ENCODE measurements at regions not wholly inside any gene's neighbourhood (a gene's known extent, or its start where the extent isn't known, plus 50 kb on each side); places are given as distances from the start of the nearest gene placed in this dataset.

GRCh38 chr7:65475734-65476319, 102.2 kb downstream of the ZNF92 start:
- no peak for FAIRE-seq
- H3K27me3 ChIP-seq (replicated peaks in 1 of 4; ENCODE audit: control insufficient read depth in 3 of 4, extremely low read depth in 1 of 4, insufficient read depth in 3 of 4, low read length in 3 of 4) = no peaks in the 10 kb centered on the region
- no peak overlapping the region for H2BK20ac ChIP-seq (ENCODE audit: low read length)
- ChIA-PET CTCF (ENCODE audit: partially characterized antibody) (interaction anchor here (0.6 to 1.5 kb wide), 3 partner anchors 10 to 26 kb away, joined by 3 to 4 read pairs (median 3); no protein-coding TSS in a partner anchor), POLR2A (ENCODE audit: partially characterized antibody) (interaction anchor here (1.3 kb wide), 1 partner anchor 102 kb away, joined by 3 read pairs; the partner anchor contains the start of gene ZNF92)
- WGBS, 2 experiments (ENCODE audit: extremely low coverage in 1 of 2, insufficient coverage in 1 of 2, insufficient read length in 1 of 2, insufficient replicate concordance in 2 of 2, low coverage in 1 of 2, low lambda C conversion rate in 2 of 2, missing lambda C conversion rate in 1 of 2) = 84% methylated on average over 8 of the region's 8 CpGs; no CpG with 5 or more reads in 1 of the 2 experiments
- no peak overlapping the region for H2BK5ac ChIP-seq (ENCODE audit: low read depth, low read length)
- no peaks in the 10 kb centered on the region for H3K79me2 ChIP-seq (ENCODE audit: control insufficient read depth in 1 of 2, insufficient read depth in 2 of 2, low read length in 2 of 2)
- H4K20me1 ChIP-seq (replicated peaks in 1 of 2; ENCODE audit: control insufficient read depth in 1 of 2, insufficient read depth in 2 of 2, low read length in 2 of 2) = no peaks in the 10 kb centered on the region
- no peak overlapping the region for H3K4me3 ChIP-seq (ENCODE audit: extremely low read depth in 1 of 4, insufficient read depth in 2 of 4, low read depth in 3 of 4, low read length in 4 of 4)
- no peak overlapping the region for H4K8ac ChIP-seq (ENCODE audit: extremely low read depth, insufficient read depth, low read length)
- no peak overlapping the region for H3K14ac ChIP-seq (ENCODE audit: insufficient read length)
- no peak overlapping the region for H4K91ac ChIP-seq (replicated peaks; ENCODE audit: insufficient read length, low read length)
- no peak overlapping the region for H4K5ac ChIP-seq (ENCODE audit: insufficient read length, low read depth, low read length)
- H3K56ac ChIP-seq (replicated peaks; ENCODE audit: insufficient read length, low read depth, low read length) = no peak overlapping the region
- H3K23ac ChIP-seq (ENCODE audit: insufficient read length) = no peak overlapping the region
- H2BK120ac ChIP-seq (replicated peaks; ENCODE audit: low read depth, low read length) = no peak overlapping the region
- no peak overlapping the region for H2AFZ ChIP-seq (ENCODE audit: low read length)
- H3K27ac ChIP-seq (ENCODE audit: low read depth, low read length) = no peak overlapping the region
- H3K23me2 ChIP-seq (ENCODE audit: low read depth, low read length) = no peaks in the 10 kb centered on the region; the same call in 1 of the 2 replicates
- H3K4me1 ChIP-seq (replicated peaks in 1 of 4; ENCODE audit: control insufficient read depth in 3 of 4, insufficient read depth in 4 of 4, low read length in 3 of 4) = no peaks in the 10 kb centered on the region
- H3K79me1 ChIP-seq (ENCODE audit: low read depth, low read length) = no peaks in the 10 kb centered on the region
- no peak overlapping the region for H3K4ac ChIP-seq (replicated peaks; ENCODE audit: insufficient read length, low read depth, low read length)
- H2AK5ac ChIP-seq (ENCODE audit: low read depth, low read length) = no peak overlapping the region
- no peak overlapping the region for H3K9ac ChIP-seq (replicated peaks in 1 of 4; ENCODE audit: extremely low read depth in 1 of 4, low read depth in 3 of 4, low read length in 3 of 4)
- peaks cover 14 to 17% of the 10 kb centered on the region in 2 experiments; a peak in 3 of 4 replicates for H3K9me3 ChIP-seq (ENCODE audit: insufficient read depth in 2 of 2, low read depth in 1 of 2, low read length in 1 of 2)
- H3K4me2 ChIP-seq (ENCODE audit: insufficient read depth in 1 of 2, low read depth in 2 of 2, low read length in 2 of 2) = no peak overlapping the region
- H2BK15ac ChIP-seq (ENCODE audit: low read length) = no peak overlapping the region
- H2BK12ac ChIP-seq (ENCODE audit: low read depth, low read length) = no peak overlapping the region
- TF ChIP-seq BACH1 (IDR thresholded peaks at IDR 0.05; ENCODE audit: low read length) (no peak), ZNF274 (IDR thresholded peaks at IDR 0.05; ENCODE audit: borderline replicate concordance, extremely low read depth, low read length) (no peak), HDAC6 (IDR thresholded peaks at IDR 0.05; ENCODE audit: low read depth, low read length) (no peak), CHD2 (IDR thresholded peaks at IDR 0.05; ENCODE audit: low read length) (no peak), NANOG (IDR thresholded peaks at IDR 0.05; ENCODE audit: insufficient read depth, low read depth, low read length, poor library complexity, severe bottlenecking) (no peak), SUZ12 (IDR thresholded peaks at IDR 0.05; ENCODE audit: low read length) (no peak), POLR2A (IDR thresholded peaks at IDR 0.05; ENCODE audit: control extremely low read depth in 1 of 2, low read depth in 2 of 2, low read length in 2 of 2) (no peak), SRF (IDR thresholded peaks at IDR 0.05; ENCODE audit: low read depth, low read length) (no peak), HDAC2 (IDR thresholded peaks at IDR 0.05; ENCODE audit: borderline replicate concordance in 1 of 2, low read depth in 2 of 2, low read length in 2 of 2) (no peak), CBX8 (IDR thresholded peaks at IDR 0.05; ENCODE audit: borderline replicate concordance, low read depth, low read length) (no peak)
- peak in 1 of 2 experiments; percentile 23 for DNase-seq (ENCODE audit: low read depth in 1 of 2, low spot score in 2 of 2)
- no peak overlapping the region for H3K18ac ChIP-seq (ENCODE audit: extremely low read depth, low read length)
- no peaks in the 10 kb centered on the region for H3K36me3 ChIP-seq (ENCODE audit: control insufficient read depth in 2 of 4, insufficient read depth in 4 of 4, low read length in 3 of 4)

Measured in H1 (cell line).